GM12878 (cell line): ENCODE measurements at regions not wholly inside any gene's neighbourhood (a gene's known extent, or its start where the extent isn't known, plus 50 kb on each side); places are given as distances from the start of the nearest gene placed in this dataset.

Experiments
- CTCF ChIP-seq, 3 experiments: IDR thresholded peaks in 2 of 3; conservative IDR thresholded peaks in 1 of 3; 2 replicates each; pipeline ENCODE4 v1.5.1; 2011; ENCODE audit warnings: low read depth in 3 of 3, low read length in 3 of 3, mild to moderate bottlenecking in 3 of 3, control low read depth in 2 of 3, moderate library complexity in 2 of 3, inconsistent platforms in 1 of 3, mixed read lengths in 1 of 3; ENCODE audit not compliant: control insufficient read depth in 2 of 3, insufficient read depth in 1 of 3; ENCODE audit errors: extremely low read depth in 1 of 3
- CUX1 ChIP-seq: IDR thresholded peaks from 2 replicates; pipeline ENCODE4 v1.6.1; 2012; ENCODE audit warnings: improper control_type of control experiment, low read depth, low read length; ENCODE audit not compliant: insufficient replicate concordance
- FOS ChIP-seq: IDR thresholded peaks from 3 replicates; pipeline ENCODE4 v1.6.1; 2011; ENCODE audit warnings: borderline replicate concordance; ENCODE audit not compliant: insufficient read length; ENCODE audit errors: extremely low read depth
- GABPA ChIP-seq: IDR thresholded peaks from 2 replicates; pipeline ENCODE4 v1.6.1; 2014; ENCODE audit warnings: antibody characterized with exemption, low read depth, mild to moderate bottlenecking, inconsistent platforms
- HDAC2 ChIP-seq: fragments of 200-600 bp; sonication (generic); IDR thresholded peaks from 2 replicates; pipeline ENCODE4 v1.6.1; 2017
- MYC ChIP-seq: IDR thresholded peaks from 2 replicates; pipeline ENCODE4 v1.6.1; 2011; ENCODE audit warnings: mild to moderate bottlenecking, low read length, moderate library complexity, inconsistent platforms; ENCODE audit not compliant: insufficient read depth, insufficient replicate concordance, insufficient read length, severe bottlenecking
- NFIC ChIP-seq: IDR thresholded peaks from 2 replicates; pipeline ENCODE4 v1.6.1; 2012; ENCODE audit warnings: low read depth, mild to moderate bottlenecking, inconsistent platforms, low read length, moderate library complexity
- NR2F1 ChIP-seq: fragments of 450-650 bp; conservative IDR thresholded peaks from 2 replicates; pipeline ENCODE4 v1.6.1; 2017; ENCODE audit warnings: mild to moderate bottlenecking
- POLR2A ChIP-seq: IDR thresholded peaks from 2 replicates; pipeline ENCODE4 v1.6.1; 2011; ENCODE audit warnings: low read depth, mild to moderate bottlenecking, low read length
- RBBP5 ChIP-seq: fragments of 200-600 bp; sonication (generic); conservative IDR thresholded peaks from 2 replicates; pipeline ENCODE4 v1.6.1; 2016
- RFX5 ChIP-seq: IDR thresholded peaks from 2 replicates; pipeline ENCODE4 v1.6.1; 2011; ENCODE audit warnings: low read depth, low read length, improper control_type of control experiment
- TCF12 ChIP-seq: IDR thresholded peaks from 2 replicates; pipeline ENCODE4 v1.6.1; 2011; ENCODE audit warnings: low read depth, mild to moderate bottlenecking, low read length
- YY1 ChIP-seq: IDR thresholded peaks from 2 replicates; pipeline ENCODE4 v1.6.1; 2011; ENCODE audit warnings: low read depth, mild to moderate bottlenecking, low read length
- ZNF274 ChIP-seq: IDR thresholded peaks from one replicate; pipeline ENCODE4 v1.8.0; 2011; ENCODE audit not compliant: insufficient read length, insufficient read depth

DNA sequence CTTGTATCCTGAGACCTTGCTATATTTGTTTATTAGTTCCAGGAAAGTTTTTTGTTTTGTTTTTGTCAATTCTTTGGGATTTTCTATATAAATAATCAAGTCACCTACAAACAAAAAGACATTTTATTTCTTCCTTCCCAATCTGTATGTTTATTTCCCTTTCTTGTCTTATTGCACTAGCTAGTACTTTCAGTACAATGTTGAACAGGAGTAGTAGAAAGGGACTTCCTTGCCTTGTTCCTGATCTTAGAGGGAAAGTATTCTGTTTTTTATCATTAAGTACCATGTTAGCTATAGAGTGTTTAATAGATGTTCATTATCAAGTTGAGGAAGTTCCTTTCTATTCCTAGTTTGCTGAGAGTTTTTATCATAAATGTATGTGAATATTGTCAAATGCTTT lies 119.5 kb upstream of the TLE4 start:
- TF ChIP-seq CTCF (IDR thresholded peaks at IDR 0.05 in 2 of 3, conservative IDR thresholded peaks at IDR 0.05 in 1 of 3; ENCODE audit: control insufficient read depth in 2 of 3, extremely low read depth in 1 of 3, insufficient read depth in 1 of 3, low read depth in 3 of 3, low read length in 3 of 3) (no peak), HDAC2 (no peak), YY1 (no peak), CUX1 (no peak), TCF12 (no peak), POLR2A (no peak), NR2F1 (no peak), FOS (no peak), GABPA (no peak), ZNF274 (no peak), NFIC (no peak), RBBP5 (no peak), MYC (no peak), RFX5 (no peak)
